SK-N-MC (cell line): ENCODE measurements at regions not wholly inside any gene's neighbourhood (a gene's known extent, or its start where the extent isn't known, plus 50 kb on each side); places are given as distances from the start of the nearest gene placed in this dataset.

Experiments
- EZH2 ChIP-seq: fragments of 200-600 bp; sonication (generic); IDR thresholded peaks from one replicate; pipeline ENCODE4 v1.6.1; 2017; ENCODE audit warnings: antibody characterized with exemption
- POLR2AphosphoS5 ChIP-seq: IDR thresholded peaks from 2 replicates; pipeline ENCODE4 v1.6.1; 2012; ENCODE audit warnings: mild to moderate bottlenecking, low read depth, low read length, borderline replicate concordance

DNA sequence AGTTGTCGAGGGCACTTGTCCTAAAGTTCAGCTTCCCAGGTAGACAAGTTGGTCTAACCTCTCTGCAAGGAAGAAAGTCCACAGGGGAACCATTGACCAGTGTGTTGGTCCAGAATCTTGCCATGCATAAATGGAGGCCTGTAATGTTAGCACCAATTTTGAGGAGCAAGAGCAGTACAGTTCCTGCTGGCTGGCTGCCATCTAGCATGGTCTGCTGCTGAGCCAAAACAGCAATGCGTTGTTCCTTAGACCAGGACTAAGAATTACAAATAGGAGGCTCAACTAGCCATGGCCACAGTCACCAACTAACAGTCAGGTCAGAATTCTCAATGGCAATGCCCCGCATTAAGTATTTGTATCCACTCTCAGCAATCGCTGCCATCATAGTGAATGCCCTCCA is 72.8 kb upstream of the WIPF1 start:
- TF ChIP-seq POLR2AphosphoS5 (no peak), EZH2 (no peak)
